HK-2 (cell line): ENCODE measurements at regions not wholly inside any gene's neighbourhood (a gene's known extent, or its start where the extent isn't known, plus 50 kb on each side); places are given as distances from the start of the nearest gene placed in this dataset.
"Not testable (repeated sequence)": the region's sequence is repeated elsewhere in the genome, so short reads cannot be mapped to it uniquely, and the experiment has no call there.

Source experiments
- DNase-seq: peaks from one replicate; pipeline ENCODE4 v3.0.0-alpha.2; 2018; ENCODE audit not compliant: unreplicated experiment

DNA sequence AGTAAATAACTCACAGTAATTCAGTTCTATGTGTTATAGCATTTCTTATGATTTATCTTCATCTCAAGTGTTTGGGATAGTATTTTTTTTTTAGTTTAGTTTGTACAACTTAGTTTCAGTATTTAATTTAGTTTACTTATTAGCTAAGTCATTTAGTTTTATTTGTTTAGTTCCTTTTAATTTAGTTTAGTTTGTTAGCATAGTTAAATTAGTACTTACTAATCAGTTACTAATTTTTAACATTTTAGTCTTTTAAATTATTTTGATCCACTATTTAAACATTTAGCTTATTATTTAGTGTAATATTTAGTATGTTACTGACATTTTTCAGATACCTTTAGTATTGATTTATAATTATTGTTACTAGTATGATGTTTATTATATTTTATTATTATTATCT, 85.2 kb upstream of the SIPA1L2 start:
- no peak for DNase-seq

DNA sequence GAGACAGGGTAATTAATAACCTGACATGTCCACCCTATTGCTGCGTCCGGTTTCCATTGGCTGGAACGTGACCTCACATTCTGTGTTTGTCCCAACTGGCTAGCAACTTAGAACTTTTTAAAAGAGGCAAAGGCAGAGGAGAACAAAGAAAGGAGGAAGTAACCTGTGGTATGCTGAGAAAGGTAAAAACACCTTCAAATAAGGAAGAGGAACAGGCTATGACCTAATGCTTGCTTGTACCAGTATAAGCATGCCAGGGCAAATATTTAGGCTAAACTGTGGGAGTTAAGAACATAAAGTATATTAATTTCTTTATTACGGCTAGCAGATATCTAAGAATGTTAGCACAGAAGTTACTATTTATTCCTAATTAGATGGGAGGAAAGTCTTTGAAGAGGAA, 87.3 kb upstream of the MAP10 start:
- not testable (repeated sequence) for DNase-seq

DNA sequence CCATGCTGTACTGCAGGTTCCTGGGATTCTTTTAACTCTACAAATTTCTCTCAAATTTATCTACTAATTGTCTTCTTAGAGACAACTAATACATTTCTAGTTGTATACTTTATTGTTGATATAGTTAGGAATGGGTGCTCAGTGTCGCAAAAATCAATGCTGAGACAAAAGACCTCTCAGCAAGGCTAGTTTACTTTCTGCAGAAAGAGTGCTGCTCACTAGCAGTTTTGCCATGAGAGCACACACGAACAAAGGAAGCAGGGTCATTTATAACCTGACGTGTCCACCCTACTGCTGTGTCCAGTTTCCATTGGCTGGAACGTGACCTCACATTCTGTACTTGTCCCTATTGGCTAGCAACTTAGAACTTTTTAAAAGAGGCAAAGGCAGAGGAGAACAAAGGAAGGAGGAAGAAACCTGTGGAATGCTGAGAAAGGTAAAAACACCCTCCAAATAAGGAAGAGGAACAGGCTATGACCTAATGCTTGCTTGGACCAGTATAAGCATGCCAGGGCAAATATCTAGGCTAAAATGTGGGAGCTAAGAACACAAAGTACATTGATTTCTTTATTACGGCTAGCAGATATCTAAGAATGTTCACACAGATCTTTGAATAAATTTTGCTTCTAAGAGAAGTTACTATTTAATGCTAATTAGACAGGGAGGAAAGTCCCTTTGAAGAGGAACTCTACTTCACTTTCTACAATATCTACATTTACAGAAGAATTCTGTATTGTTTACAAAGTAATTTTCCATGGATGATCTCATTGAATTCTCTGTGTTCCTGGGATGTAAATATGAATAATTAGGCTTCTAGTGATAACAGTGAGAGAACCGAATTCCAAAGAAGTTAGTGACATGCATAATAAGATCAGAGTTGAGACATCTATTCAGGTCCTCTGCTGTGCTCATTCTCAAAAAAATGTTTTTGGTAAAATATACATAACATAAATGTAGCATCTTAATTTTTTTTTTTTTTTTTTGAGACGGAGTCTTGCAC, 86.0 kb upstream of the MAP10 start:
- DNase-seq = no peak

DNA sequence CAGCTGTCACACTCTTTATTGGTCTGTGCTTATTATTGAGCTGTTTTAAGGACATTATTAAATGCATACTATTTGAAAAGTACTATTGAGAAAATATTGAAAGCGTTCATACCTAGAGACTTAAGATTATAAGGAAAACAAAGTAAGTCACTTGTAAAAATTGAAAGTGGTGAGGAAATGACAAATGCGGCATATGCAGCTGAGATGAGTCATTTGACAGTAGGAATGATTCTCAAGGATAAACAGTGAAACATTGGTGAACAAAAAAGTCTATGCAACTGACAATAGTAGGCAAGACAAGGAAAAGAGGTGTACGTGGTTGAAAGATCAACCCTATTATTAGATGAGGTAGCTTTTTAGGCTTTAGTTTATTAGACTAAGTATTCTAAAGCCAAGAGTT, 82.6 kb upstream of the MAP10 start:
- no peak for DNase-seq

DNA sequence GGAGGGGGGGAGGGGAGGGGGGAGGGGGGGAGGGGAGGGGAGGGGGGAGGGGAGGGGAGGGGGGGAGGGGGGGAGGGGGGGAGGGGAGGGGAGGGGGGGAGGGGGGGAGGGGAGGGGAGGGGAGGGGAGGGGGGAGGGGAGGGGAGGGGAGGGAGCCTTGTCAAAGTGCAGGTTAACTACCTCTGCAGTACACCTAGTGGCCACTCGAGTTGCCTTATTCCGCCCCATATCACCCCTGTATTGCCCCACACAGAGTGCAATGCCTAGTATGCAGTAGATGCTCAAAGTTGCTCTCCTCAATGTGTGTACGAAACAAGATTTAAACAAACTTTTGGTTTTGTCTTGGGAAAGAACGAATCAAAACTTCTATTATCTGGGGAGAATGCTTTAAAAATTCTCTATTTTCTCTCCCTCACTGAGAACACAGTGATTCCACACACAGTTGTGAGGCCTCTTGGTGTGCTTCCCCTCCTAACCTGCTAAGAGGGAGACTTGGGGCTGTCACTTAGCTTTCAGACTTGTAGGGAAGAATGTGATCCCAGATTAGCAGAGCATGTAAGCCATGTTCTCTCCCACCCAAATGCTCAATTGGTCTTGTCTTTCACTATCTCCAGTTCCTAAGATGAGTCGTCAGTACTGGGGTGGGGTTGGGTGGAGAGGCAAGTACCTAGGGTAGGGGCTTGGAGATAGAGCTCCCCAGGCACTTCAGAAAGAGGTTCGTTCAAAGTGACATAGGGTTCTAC, 79.7 kb upstream of the MAP10 start:
- DNase-seq = no peak

DNA sequence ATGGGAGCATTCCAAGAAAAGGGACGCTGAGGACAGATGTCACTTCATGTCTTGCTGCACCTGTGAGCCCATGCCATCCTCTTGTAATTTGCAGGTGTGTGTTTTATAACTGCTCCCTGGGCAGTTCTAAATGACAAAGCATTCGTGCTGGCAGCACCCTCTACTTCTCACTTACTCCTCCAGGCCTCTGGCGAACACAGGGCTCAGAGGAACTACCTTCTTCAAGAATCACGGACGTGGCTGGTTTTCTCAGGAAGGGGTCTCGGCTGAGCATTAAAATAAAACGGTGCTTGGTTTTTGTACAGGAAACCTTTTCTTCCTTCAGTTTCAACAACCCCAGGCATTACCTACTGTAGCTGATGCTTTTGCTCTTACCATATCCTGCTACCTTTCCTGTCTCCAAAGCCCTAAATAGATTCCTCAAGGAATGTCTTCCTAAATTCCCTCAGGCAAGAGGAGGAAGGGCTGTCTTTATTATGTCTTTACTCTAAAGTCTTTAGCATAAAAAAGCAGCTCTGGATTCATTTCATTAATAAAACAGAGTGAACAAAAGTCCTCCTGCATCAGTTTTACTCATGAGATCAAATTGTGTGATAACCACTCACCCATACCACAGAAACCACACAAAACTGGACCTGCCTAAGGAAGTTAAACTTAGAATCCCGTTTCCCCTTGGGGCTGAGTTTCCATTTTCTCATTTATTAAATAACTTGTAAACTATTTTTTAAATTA, 79.0 kb upstream of the MAP10 start:
- no peak for DNase-seq

DNA sequence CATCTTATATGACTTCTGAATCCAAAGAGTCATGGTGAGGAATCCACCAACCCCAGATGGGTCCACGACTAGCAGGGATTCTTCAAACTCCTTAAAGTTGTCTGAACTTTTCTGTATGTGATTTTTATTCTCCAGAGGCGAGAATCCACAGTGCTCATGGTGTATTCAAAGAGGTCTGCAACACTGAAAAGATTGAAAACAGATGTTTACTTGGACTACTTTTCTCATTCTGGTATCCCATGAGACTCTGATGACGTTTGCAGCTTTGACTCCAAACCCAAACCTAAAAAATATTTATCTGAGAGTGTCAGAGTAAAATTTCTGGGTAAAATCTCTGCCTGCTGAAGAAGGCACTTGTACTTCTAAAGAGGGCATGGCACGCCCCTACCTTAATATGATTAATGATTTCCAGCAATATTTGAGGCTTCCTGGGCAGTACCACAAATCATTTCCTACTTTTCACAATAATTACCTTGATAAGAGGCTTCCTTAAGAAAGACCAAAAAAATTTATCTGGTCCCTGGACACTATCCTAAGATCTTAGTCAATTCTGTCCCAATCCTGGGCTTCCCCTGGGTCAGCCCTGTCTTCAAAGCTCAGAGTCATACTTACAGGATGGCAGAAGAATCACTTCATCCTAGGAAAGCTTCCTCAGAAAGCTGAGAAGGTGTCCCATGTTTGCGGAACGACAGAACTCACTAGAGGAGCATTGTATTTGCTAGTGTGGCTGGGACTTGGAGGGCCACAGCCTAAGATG, 76.5 kb upstream of the MAP10 start:
- DNase-seq = no peak

DNA sequence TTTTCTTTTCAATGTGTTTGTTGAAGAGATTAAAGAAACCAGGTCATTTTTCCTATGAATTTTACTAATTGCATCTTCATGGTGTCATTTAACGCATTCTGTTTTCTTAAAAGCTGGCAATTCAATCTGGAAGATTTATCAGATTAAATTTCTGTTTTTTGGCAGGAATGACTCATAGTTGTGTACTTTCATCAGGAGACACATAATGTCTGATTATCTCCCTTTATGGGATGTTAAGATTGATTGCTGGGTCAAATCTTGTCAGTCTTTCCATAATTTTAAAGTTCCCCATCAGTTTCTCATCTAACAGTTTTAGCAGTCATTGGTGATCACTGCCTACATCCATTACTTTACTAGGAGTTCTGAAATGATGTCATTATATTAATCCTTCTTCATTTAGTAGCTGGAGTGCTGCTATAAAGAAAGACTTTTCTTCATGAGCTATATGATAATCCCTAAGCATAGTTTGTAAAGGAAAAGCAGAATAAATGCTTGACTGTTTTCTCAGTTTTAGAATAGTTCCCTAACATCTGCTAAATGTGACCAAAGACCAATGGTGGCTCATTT, 72.8 kb upstream of the MAP10 start:
- no peak for DNase-seq

DNA sequence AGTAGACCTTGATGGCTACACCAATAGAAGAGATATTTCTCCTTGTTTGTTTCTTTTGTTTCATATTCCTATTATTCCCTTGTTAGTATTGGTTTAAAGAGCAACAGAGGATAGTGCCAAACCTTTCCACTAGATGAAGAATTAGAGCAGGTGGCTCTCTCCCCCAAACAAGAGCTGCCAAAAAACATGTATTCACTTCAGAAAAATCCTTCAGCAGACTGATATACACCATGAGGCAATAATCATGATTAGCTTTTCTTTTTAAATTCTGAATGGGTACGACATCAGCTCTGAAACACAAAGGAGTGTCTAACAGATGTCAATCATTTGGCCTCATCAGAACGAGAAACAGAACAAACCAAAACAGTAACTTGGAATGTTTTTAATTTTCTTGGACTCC, 67.3 kb upstream of the MAP10 start:
- DNase-seq = no peak

DNA sequence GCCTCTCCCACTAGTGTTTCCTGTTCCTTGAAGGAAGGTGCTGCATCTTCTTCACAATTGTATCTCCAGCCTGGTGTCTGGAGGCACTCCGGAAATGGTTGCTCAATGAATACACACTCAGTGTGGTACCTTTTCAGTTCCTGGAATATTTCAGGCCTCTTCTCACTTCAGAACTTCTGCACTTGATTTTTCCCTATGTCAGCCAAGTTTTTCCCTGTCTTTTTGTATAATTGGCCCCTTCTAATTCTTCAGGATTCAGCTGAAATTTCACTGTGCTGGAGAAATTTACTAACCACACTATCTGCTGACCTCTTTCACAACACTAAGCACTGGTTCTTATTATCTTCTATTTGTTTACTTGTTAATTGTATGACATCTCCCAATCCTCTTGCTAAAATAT, 61.2 kb upstream of the MAP10 start:
- DNase-seq = no peak

DNA sequence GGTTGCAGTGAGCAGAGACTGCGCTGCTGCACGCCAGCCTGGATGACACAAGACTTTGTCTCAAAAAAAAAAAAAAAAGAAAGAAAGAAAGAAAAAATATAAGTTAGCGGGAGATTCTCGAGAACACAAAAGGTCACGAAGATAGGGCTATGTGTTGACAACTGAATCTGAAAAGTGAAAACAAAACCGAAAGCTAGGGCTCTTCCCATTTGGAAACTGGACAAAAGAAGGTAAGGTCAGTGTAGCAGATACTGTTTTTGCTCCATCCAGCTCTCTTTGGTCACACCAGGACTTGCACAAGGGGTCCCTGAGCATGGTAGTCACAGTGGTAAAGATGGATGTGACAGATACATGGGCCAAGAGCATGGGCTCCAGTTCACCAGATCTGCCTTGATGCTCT, 60.4 kb upstream of the MAP10 start:
- no peak for DNase-seq

DNA sequence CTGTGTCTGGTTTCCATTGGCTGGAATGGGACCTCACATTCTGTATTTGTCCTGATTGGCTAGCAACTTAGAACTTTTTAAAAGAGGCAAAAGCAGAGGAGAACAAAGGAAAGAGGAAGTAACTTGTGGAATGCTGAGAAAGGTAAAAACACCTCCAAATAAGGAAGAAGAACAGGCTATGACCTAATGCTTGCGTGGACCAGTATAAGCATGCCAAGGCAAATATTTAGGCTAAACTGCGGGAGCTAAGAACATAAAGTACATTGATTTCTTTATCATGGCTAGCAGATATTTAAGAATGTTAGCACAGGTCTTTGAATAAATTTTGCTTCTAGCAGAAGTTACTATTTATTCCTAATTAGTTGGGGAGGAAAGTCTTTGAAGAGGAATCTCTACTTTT, 59.5 kb upstream of the MAP10 start:
- not testable (repeated sequence) for DNase-seq

DNA sequence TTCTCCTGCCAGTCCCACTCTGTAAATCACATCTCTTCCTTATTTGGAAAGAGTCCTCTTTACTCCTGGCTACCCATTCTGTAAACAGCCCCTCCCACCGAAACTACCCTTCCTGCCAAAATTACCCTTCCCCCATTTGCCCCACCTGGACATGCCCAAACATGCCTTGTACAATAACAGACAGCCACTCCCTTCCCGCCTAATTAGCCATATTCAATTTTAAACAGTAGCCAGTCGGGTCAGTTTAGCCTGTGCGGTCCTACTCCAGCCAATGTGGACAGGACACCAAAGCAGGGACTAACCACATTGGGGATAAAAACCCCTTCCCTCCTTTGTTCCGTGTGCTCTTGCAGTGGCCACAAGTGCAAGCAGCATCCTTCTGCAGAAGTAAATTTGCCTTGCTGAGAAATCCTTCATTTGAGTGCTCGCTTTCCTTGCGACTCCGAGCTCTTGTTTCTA, 56.3 kb upstream of the MAP10 start:
- no peak for DNase-seq

DNA sequence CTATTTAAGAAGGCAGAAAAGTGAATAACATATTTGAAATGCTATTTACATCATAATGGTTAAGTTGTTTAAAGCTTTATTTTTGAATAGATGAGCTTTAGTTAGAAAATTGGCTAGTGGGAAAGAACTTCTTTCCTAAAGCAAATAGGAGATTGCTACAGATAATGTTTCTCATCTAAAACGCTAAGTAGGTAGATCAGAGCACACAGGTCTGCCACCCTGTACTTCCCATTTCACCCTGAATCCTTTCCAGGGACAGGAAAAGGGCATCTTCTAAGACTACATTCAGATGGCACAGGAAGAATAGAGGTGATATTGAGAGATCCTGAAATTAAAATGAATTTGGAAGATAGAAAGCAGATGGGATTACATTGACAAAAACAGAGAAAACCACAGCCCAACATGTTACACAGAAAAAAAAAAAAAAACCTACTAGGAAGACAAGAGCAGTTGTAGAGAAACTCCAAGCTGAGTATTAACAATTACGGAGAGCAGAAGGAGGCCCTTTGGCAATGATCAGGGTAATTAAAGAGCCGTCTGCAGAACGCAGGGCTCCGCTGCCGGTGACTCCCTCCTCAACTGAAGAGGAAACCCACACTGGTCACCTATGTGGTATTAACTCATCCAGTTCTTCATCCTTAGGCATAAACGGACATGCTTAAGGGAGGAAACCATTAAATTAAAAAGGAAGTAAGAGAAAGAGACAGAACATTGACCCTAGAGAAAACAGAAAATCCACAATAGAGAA, 53.6 kb upstream of the MAP10 start:
- DNase-seq = no peak

DNA sequence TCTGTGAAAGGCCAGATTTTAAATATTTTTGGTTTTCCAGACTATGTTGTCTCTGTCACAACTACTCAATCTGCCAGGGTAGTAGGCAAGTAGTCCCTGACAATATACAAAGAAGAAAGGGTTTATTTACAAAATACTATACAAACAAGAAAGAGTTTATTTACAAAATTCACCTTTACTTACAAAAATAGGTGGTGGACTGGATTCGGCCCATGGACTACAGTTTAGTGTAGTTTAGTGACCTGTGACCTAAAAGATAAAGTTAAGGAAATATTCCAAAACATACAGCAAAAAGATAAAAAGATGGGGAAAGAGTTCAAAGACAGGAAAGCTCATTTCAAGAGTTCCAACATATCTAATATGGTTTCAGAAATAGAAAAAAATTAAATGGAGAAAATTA, 52.9 kb upstream of the MAP10 start:
- no peak for DNase-seq

DNA sequence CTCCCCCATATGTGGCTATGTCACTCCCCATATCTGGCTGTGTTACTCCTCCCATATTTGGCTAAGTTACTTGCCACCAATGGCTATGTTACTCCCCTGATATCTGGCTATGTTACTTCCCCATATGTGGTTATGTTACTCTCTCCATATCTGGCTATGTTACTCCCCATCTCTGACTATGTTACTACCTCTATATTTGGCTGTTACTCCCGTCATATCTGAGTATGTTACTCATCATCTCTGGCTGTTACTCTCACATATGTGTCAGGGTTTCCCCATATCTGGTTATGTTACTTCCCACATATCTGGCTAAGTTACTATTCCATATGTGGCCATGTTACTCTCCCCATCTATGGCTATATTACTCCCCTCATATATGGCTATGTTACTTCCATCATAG, 50.3 kb upstream of the MAP10 start:
- no peak for DNase-seq
